H1 (cell line): ENCODE measurements at regions not wholly inside any gene's neighbourhood (a gene's known extent, or its start where the extent isn't known, plus 50 kb on each side); places are given as distances from the start of the nearest gene placed in this dataset.

Source experiments
- CTCF ChIA-PET: fragments of 300-600 bp; sonication (Branson Sonifier 250); formaldehyde crosslinking; loops from one replicate; lab custom pipeline; 2021; ENCODE audit not compliant: partially characterized antibody; lab: Charles Lee
- POLR2A ChIA-PET: fragments of 300-600 bp; sonication (Branson Sonifier 250); formaldehyde crosslinking; loops from one replicate; lab custom pipeline; 2021; ENCODE audit warnings: inconsistent platforms; ENCODE audit not compliant: partially characterized antibody; lab: Charles Lee
- DNase-seq, 2 experiments: peaks; one replicate each; pipeline versions ENCODE4 v3.0.0 to v3.0.0-alpha.2; 2010 to 2022; ENCODE audit warnings: low spot score in 2 of 2, low read depth in 1 of 2, mixed read lengths in 1 of 2
- FAIRE-seq: peaks from 2 replicates; lab custom pipeline; 2011; peaks lifted over from hg19 to GRCh38; lab: Jason Lieb, UNC
- H2AFZ ChIP-seq: 2 replicates; pipeline ENCODE4 v1.8.1; 2012; ENCODE audit warnings: low read length, inconsistent platforms
- H2AK5ac ChIP-seq: 2 replicates; pipeline ENCODE4 v1.6.1; 2013; ENCODE audit warnings: low read depth, low read length
- H2BK120ac ChIP-seq: replicated peaks from 2 replicates; pipeline ENCODE3; 2013; ENCODE audit warnings: low read depth, low read length, inconsistent platforms
- H2BK12ac ChIP-seq: 2 replicates; pipeline ENCODE4 v1.6.1; 2013; ENCODE audit warnings: low read depth, low read length
- H2BK15ac ChIP-seq: 2 replicates; pipeline ENCODE4 v1.6.1; 2013; ENCODE audit warnings: low read length
- H2BK20ac ChIP-seq: 2 replicates; pipeline ENCODE4 v1.6.1; 2013; ENCODE audit warnings: low read length
- H2BK5ac ChIP-seq: 2 replicates; pipeline ENCODE4 v1.6.1; 2013; ENCODE audit warnings: low read depth, low read length
- H3K14ac ChIP-seq: 2 replicates; pipeline ENCODE4 v1.6.1; 2013; ENCODE audit warnings: inconsistent platforms; ENCODE audit not compliant: insufficient read length
- H3K18ac ChIP-seq: 2 replicates; pipeline ENCODE4 v1.6.1; 2013; ENCODE audit warnings: low read length; ENCODE audit errors: extremely low read depth
- H3K23ac ChIP-seq: 2 replicates; pipeline ENCODE4 v1.6.1; 2013; ENCODE audit warnings: inconsistent platforms; ENCODE audit not compliant: insufficient read length
- H3K23me2 ChIP-seq: 2 replicates; pipeline ENCODE4 v1.6.1; 2013; ENCODE audit warnings: low read depth, low read length
- H3K27ac ChIP-seq: 2 replicates; pipeline ENCODE4 v1.6.1; 2011; ENCODE audit warnings: low read depth, low read length, inconsistent platforms
- H3K27me3 ChIP-seq, 4 experiments: replicated peaks in 1 of 4; 1 replicate in 1 of 4; 2 replicates in 3 of 4; pipeline versions ENCODE4 v1.6.1 to v1.8.1; 2011 to 2013; ENCODE audit warnings: low read length in 3 of 4, mild to moderate bottlenecking in 3 of 4, inconsistent platforms in 2 of 4, mixed read lengths in 2 of 4, moderate library complexity in 1 of 4; ENCODE audit not compliant: control insufficient read depth in 3 of 4, insufficient read depth in 3 of 4; ENCODE audit errors: extremely low read depth in 1 of 4
- H3K36me3 ChIP-seq, 4 experiments: 2 replicates each; pipeline versions ENCODE4 v1.6.1 to v1.8.1; 2011 to 2013; ENCODE audit warnings: mild to moderate bottlenecking in 4 of 4, low read length in 3 of 4, moderate library complexity in 2 of 4, control low read depth in 1 of 4, inconsistent platforms in 1 of 4; ENCODE audit not compliant: insufficient read depth in 4 of 4, control insufficient read depth in 2 of 4
- H3K4ac ChIP-seq: replicated peaks from 2 replicates; pipeline ENCODE3; 2013; ENCODE audit warnings: low read length, low read depth, mixed read lengths, inconsistent platforms; ENCODE audit not compliant: insufficient read length
- H3K4me1 ChIP-seq, 4 experiments: replicated peaks in 1 of 4; 1 replicate in 1 of 4; 2 replicates in 3 of 4; pipeline versions ENCODE4 v1.6.1 to v1.8.1; 2011 to 2013; ENCODE audit warnings: low read length in 3 of 4, inconsistent platforms in 2 of 4, mixed read lengths in 1 of 4; ENCODE audit not compliant: insufficient read depth in 4 of 4, control insufficient read depth in 3 of 4
- H3K4me2 ChIP-seq, 2 experiments: 2 replicates each; pipeline versions ENCODE4 v1.6.1 to v1.8.1; 2011 to 2013; ENCODE audit warnings: low read depth in 2 of 2, low read length in 2 of 2, control low read depth in 1 of 2, inconsistent platforms in 1 of 2, mild to moderate bottlenecking in 1 of 2; ENCODE audit not compliant: insufficient read depth in 1 of 2
- H3K4me3 ChIP-seq, 4 experiments: fragments of 200-600, 300-600 bp in 1 of 4; sonication (generic), shearing (Covaris generic), sonication (Bioruptor Twin) in 1 of 4; 2 replicates each; pipeline versions ENCODE4 v1.5.1 to v1.8.1; 2011 to 2016; ENCODE audit warnings: low read length in 4 of 4, low read depth in 3 of 4, control low read depth in 2 of 4, inconsistent platforms in 2 of 4, mild to moderate bottlenecking in 2 of 4, mixed read lengths in 1 of 4, moderate library complexity in 1 of 4; ENCODE audit not compliant: insufficient read depth in 2 of 4; ENCODE audit errors: extremely low read depth in 1 of 4
- H3K56ac ChIP-seq: replicated peaks from 2 replicates; pipeline ENCODE3; 2013; ENCODE audit warnings: low read depth, mild to moderate bottlenecking, mixed read lengths, low read length, inconsistent platforms; ENCODE audit not compliant: insufficient read length
- H3K79me1 ChIP-seq: 2 replicates; pipeline ENCODE4 v1.6.1; 2013; ENCODE audit warnings: low read depth, low read length, control low read depth
- H3K79me2 ChIP-seq, 2 experiments: 2 replicates each; pipeline versions ENCODE4 v1.6.1 to v1.8.1; 2012 to 2013; ENCODE audit warnings: low read length in 2 of 2, mild to moderate bottlenecking in 2 of 2, inconsistent platforms in 1 of 2; ENCODE audit not compliant: insufficient read depth in 2 of 2, control insufficient read depth in 1 of 2
- H3K9ac ChIP-seq, 4 experiments: replicated peaks in 1 of 4; 1 replicate in 1 of 4; 2 replicates in 3 of 4; pipeline versions ENCODE4 v1.6.1 to v1.8.1; 2011 to 2013; ENCODE audit warnings: low read depth in 3 of 4, low read length in 3 of 4, control low read depth in 2 of 4, mild to moderate bottlenecking in 2 of 4, moderate library complexity in 2 of 4, inconsistent platforms in 1 of 4; ENCODE audit errors: extremely low read depth in 1 of 4
- H3K9me3 ChIP-seq, 2 experiments: 2 replicates each; pipeline versions ENCODE4 v1.6.1 to v1.8.1; 2012 to 2013; ENCODE audit warnings: mild to moderate bottlenecking in 2 of 2, moderate library complexity in 2 of 2, control low read depth in 1 of 2, inconsistent platforms in 1 of 2, low read depth in 1 of 2, low read length in 1 of 2, mixed read lengths in 1 of 2; ENCODE audit not compliant: insufficient read depth in 2 of 2
- H4K20me1 ChIP-seq, 2 experiments: replicated peaks in 1 of 2; 2 replicates each; pipeline versions ENCODE3 to v1.8.1; 2011 to 2013; ENCODE audit warnings: inconsistent platforms in 2 of 2, low read length in 2 of 2, mild to moderate bottlenecking in 1 of 2; ENCODE audit not compliant: insufficient read depth in 2 of 2, control insufficient read depth in 1 of 2
- H4K5ac ChIP-seq: 2 replicates; pipeline ENCODE4 v1.6.1; 2013; ENCODE audit warnings: low read length, low read depth, mixed read lengths, inconsistent platforms; ENCODE audit not compliant: insufficient read length
- H4K8ac ChIP-seq: 2 replicates; pipeline ENCODE4 v1.8.0; 2013; ENCODE audit warnings: mild to moderate bottlenecking, moderate library complexity, low read length, inconsistent platforms; ENCODE audit not compliant: insufficient read depth; ENCODE audit errors: extremely low read depth
- H4K91ac ChIP-seq: replicated peaks from 2 replicates; pipeline ENCODE3; 2013; ENCODE audit warnings: low read length, mixed read lengths, inconsistent platforms; ENCODE audit not compliant: insufficient read length
- ASH2L ChIP-seq: fragments of 200-600, 300-600 bp; sonication (generic); IDR thresholded peaks from one replicate; pipeline ENCODE4 v1.7.1; 2017; ENCODE audit warnings: low read length
- BCL11A ChIP-seq, 2 experiments: IDR thresholded peaks; one replicate each; pipeline ENCODE4 v1.6.1; 2011; ENCODE audit warnings: low read depth in 2 of 2, low read length in 2 of 2, mild to moderate bottlenecking in 2 of 2
- CREB1 ChIP-seq: IDR thresholded peaks from 2 replicates; pipeline ENCODE4 v1.6.1; 2012; ENCODE audit warnings: inconsistent platforms
- CTBP2 ChIP-seq: IDR thresholded peaks from 2 replicates; pipeline ENCODE4 v1.7.0; 2011; ENCODE audit warnings: borderline replicate concordance, mild to moderate bottlenecking, moderate library complexity, mixed read lengths, low read length; ENCODE audit not compliant: insufficient read depth, insufficient read length
- GTF2F1 ChIP-seq: IDR thresholded peaks from 2 replicates; pipeline ENCODE4 v1.6.1; 2012; ENCODE audit warnings: low read depth, low read length, improper control_type of control experiment, borderline replicate concordance
- POLR2AphosphoS5 ChIP-seq: IDR thresholded peaks from 2 replicates; pipeline ENCODE4 v1.6.1; 2011; ENCODE audit warnings: low read depth, low read length
- SP2 ChIP-seq: IDR thresholded peaks from 2 replicates; pipeline ENCODE4 v1.6.1; 2012; ENCODE audit warnings: mild to moderate bottlenecking, low read length, inconsistent platforms
- TBP ChIP-seq: IDR thresholded peaks from 2 replicates; pipeline ENCODE4 v1.6.1; 2011; ENCODE audit warnings: low read depth, low read length, improper control_type of control experiment
- YY1 ChIP-seq: IDR thresholded peaks from 2 replicates; pipeline ENCODE4 v1.6.1; 2011; ENCODE audit warnings: low read depth, mild to moderate bottlenecking, low read length
- WGBS, 2 experiments: shearing (Covaris generic) in 1 of 2; methylation state at CpG; one replicate each; pipeline versions ENCODE4 v1.1.6 to v1.1.7; 2013 to 2015; ENCODE audit warnings: low lambda C conversion rate in 2 of 2, mixed read lengths in 2 of 2, inconsistent platforms in 1 of 2, low coverage in 1 of 2, missing lambda C conversion rate in 1 of 2; ENCODE audit not compliant: insufficient replicate concordance in 2 of 2, insufficient coverage in 1 of 2, insufficient read length in 1 of 2; ENCODE audit errors: extremely low coverage in 1 of 2, missing lambda C conversion rate in 1 of 2; 5-methylcytosine and 5-hydroxymethylcytosine counted together
- TF ChIP-seq, protein P1 (sequence below): IDR thresholded peaks from 2 replicates; pipeline ENCODE4 v1.6.1; 2012; ENCODE audit warnings: low read length, inconsistent platforms

DNA sequence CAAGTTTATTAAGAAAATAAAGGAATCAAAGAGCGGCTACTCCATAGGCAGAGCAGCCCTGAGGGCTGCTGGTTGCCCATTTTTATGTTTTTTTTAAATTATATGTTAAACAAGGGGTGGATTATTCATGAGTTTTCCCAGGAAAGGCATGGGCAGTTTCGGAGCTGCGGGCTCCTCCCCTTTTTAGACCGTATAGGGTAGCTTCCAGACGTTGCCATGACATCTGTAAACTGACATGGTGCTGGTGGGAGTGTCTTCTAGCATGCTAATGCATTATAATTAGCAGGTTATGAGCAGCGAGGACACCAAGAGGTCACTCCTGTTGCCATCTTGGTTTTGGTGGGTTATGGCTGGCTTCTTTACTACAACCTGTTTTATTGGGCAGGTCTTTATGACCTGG is 301.8 kb downstream of the TFAP2C start:
- Histone ChIP-seq H2BK120ac (no peak overlapping the region), H2BK20ac (no peak overlapping the region), H3K23ac (no peak overlapping the region), H3K9ac (no peak overlapping the region), H4K20me1 (peaks cover 0 to 3% of the 10 kb centered on the region in 2 experiments), H2BK12ac (no peak overlapping the region), H3K79me2 (no peaks in the 10 kb centered on the region), H2BK5ac (no peak overlapping the region; the same call in 1 of the 2 replicates), H3K4me2 (0 out of 4 replicates have a peak overlapping the region, but pooled peaks of 1 of the 2 experiments have one; percentile 19), H3K18ac (0 out of 2 replicates have a peak overlapping the region, but pooled peaks have one; percentile 7), H4K5ac (no peak overlapping the region), H3K27me3 (peaks cover 9 to 20% (median 17%) of the 10 kb centered on the region in 4 experiments), H3K56ac (no peak overlapping the region), H3K4ac (no peak overlapping the region), H3K9me3 (no peaks in the 10 kb centered on the region), H3K4me3 (no peak overlapping the region), H3K4me1 (peaks cover 0 to 26% (median 17%) of the 10 kb centered on the region in 4 experiments; a peak in 5 of 7 replicates), H3K79me1 (no peaks in the 10 kb centered on the region), H3K27ac (no peak overlapping the region), H3K36me3 (no peaks in the 10 kb centered on the region), H2BK15ac (no peak overlapping the region), H3K14ac (no peak overlapping the region), H2AFZ (no peak overlapping the region), H4K8ac (no peak overlapping the region), H4K91ac (no peak overlapping the region), H2AK5ac (no peak overlapping the region), H3K23me2 (0 out of 2 replicates have a peak, but pooled peaks cover 1% of the 10 kb centered on the region)
- FAIRE-seq (no peak), DNase-seq (no peak)
- ChIA-PET POLR2A (no interaction called here), CTCF (interaction anchor here (1.1 kb wide), 1 partner anchor 65 kb away, joined by 4 read pairs; no protein-coding TSS in a partner anchor)
- TF ChIP-seq SP2 (no peak), ASH2L (no peak), POLR2AphosphoS5 (no peak), CTBP2 (no peak), YY1 (no peak), BCL11A (IDR thresholded peaks at IDR 0.05; ENCODE audit: low read depth in 2 of 2, low read length in 2 of 2) (no peak), TBP (no peak), CREB1 (no peak), GTF2F1 (no peak)
- TF ChIP-seq, protein P1, sequence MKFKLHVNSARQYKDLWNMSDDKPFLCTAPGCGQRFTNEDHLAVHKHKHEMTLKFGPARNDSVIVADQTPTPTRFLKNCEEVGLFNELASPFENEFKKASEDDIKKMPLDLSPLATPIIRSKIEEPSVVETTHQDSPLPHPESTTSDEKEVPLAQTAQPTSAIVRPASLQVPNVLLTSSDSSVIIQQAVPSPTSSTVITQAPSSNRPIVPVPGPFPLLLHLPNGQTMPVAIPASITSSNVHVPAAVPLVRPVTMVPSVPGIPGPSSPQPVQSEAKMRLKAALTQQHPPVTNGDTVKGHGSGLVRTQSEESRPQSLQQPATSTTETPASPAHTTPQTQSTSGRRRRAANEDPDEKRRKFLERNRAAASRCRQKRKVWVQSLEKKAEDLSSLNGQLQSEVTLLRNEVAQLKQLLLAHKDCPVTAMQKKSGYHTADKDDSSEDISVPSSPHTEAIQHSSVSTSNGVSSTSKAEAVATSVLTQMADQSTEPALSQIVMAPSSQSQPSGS: no peak
- WGBS, 2 experiments: 83% methylated on average over 6 of the region's 6 CpGs; no CpG with 5 or more reads in 1 of the 2 experiments
